ENCODE measurements at regions not wholly inside any gene's neighbourhood (a gene's known extent, or its start where the extent isn't known, plus 50 kb on each side); places are given as distances from the start of the nearest gene placed in this dataset.
A peak's percentile ranks its signal among the peaks of the same experiment; 100 is the strongest.

DNA sequence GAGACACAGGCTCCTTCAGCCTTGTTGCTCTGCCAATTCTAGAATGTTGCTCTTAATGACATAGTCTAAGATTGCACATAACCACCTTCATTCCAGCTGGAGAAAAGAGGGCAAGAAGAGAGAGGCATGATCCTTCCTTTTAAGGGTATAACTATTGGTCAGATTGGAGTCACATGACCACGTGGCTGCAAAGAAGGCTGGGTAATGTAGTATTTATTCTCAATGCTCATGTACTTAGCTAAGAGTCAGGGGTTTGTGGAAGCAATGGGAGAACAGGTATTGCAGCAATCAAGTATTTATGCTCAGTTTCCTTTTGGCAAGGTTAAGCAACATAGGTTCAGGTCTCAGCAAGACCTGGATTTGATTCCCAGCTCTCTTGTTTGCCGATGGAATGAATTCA, 298.8 kb upstream of the TBX3 start:
- TF ChIP-seq POLR2A (IDR thresholded peaks at IDR 0.05; ENCODE audit: low read depth, low read length): no peak
- no peak for FAIRE-seq
- no peak for DNase-seq (ENCODE audit: insufficient read length, low spot score)

DNA sequence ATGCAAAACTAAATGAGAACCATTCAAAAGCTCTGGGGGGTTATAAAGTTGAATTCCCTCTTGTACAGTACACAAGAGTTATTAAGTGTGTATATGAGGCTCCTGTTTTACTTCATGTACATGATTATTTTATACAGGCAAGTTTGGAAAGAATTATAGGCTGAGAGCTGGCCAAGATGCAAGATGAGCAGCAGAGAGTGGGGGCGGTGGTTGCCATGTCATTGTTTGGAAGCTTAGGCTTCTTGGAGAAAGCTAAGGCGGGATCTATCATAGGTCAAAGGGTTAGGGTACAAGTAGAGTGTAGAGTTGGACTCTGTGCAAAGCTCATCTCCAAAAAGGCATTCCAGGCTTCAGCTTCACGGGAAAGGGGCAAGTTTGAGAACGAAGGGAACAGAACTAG, 297.1 kb upstream of the TBX3 start:
- FAIRE-seq (no peak), DNase-seq (ENCODE audit: insufficient read length, low spot score) (no peak)
- no peak for TF ChIP-seq POLR2A (IDR thresholded peaks at IDR 0.05; ENCODE audit: low read depth, low read length)

DNA sequence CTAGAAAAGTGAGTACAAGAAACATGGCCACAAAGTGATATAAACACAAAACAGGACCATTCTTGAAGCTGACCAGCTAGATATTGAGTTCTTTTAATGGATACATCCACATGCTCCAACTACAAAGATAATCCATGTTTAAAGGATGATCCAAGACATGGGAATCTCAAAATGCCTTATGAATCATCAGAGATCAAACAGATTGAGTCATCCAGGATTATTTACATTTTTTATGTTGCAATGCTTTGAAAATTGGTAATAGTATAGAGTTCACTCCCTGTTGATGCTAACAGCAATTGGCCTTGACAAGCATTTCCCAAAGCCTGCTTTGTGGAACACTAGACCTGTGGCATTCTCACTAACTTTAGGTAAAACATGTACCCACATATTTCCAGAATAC, 293.0 kb upstream of the TBX3 start:
- FAIRE-seq (peak; percentile 36), DNase-seq (ENCODE audit: insufficient read length, low spot score) (no peak)
- TF ChIP-seq POLR2A (IDR thresholded peaks at IDR 0.05; ENCODE audit: low read depth, low read length): no peak

DNA sequence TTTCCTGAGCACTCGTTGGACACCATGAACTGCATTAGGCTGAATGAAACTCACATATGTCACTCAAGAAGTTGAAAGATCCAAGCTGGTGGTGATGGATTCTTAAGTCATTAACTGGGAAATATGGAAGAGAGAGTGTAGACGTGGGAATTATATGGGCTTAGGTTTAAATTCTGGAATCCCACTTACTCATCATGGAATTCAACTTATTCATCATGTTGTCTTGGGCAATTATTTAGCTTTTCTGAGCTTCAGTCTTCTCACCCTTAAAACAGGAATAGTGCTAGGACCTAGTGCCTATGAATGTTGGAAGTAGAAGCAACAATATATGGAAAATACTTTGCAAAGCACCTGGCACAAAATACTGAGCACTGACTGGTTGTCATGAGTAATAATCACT, 292.4 kb upstream of the TBX3 start:
- no peak for TF ChIP-seq POLR2A (IDR thresholded peaks at IDR 0.05; ENCODE audit: low read depth, low read length)
- DNase-seq (ENCODE audit: insufficient read length, low spot score) (no peak), FAIRE-seq (no peak)

DNA sequence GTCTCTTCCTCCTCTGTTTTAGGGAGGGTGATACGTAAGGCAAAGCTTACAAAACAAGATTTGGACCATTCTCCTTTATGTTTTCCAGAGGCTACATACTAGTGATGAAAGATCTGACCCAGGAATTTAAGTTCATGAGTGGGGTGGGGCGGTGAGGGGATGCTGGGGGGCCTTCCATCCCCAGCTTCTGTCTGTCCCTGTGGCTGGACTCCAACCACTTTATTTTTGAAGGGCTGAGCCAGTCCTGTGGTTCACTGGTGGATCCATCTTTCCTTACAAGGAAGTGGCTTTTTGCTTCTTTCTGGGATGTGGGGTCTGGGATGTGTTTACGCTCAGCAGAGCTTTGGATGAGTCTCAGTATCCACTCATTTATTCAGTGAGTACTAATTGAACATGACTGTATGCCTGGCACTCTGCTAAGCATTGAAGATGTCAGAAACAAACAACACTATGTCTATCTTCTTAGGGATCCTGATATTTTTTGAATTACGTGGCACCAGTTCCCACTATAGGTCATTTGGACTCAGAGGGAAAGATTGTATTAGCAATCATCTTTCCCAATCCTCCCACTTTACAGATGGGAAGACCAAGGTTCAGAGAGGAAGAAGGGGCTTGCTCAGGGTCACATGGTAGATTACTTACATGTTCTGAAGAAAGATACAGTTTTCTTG, 291.8 kb upstream of the TBX3 start:
- FAIRE-seq: no peak
- no peak for TF ChIP-seq POLR2A (IDR thresholded peaks at IDR 0.05; ENCODE audit: low read depth, low read length)

DNA sequence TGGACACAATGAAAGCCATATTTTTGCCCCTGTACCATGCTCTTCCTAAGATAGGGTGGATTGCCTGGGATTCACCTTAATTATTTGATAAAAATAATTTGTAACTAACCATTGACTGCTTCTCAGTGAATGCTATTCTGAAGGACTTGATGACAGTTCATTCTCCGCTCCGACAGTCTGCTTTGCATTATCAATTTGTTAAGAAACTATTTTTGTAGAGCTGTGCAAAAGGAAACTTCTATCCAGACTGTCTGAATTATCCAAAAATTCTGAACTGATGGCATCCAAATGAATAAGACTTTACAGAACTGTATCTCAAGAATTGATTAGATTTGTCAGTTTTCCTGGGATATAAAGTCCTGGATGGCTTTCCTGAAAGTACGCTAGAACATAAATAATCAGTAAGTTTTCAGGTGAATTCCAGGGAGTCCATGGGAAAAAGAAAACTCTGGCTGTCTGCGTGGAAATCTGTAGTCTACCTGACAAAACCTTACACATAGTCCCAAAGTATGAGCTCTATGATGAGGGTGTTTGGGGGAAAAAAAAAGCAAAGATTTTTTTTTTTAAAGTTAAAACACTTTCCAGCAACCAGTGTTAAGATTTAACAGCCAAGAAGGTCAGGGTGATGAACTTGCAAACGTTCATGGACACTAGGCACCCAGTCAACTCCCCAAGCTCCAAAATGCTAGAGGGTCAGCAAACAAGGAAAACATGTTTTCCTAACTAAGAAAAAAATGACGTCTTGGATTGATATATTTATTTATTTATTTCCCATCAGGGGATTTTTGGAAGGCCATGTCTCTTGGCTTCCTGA, 291.1 kb upstream of the TBX3 start:
- no peak for TF ChIP-seq POLR2A (IDR thresholded peaks at IDR 0.05; ENCODE audit: low read depth, low read length)
- no peak for FAIRE-seq
- DNase-seq (ENCODE audit: insufficient read length, low spot score): no peak

More for the DNA sequence above, 291.8 kb upstream of the TBX3 start:
- no peak for DNase-seq (ENCODE audit: insufficient read length, low spot score)

DNA sequence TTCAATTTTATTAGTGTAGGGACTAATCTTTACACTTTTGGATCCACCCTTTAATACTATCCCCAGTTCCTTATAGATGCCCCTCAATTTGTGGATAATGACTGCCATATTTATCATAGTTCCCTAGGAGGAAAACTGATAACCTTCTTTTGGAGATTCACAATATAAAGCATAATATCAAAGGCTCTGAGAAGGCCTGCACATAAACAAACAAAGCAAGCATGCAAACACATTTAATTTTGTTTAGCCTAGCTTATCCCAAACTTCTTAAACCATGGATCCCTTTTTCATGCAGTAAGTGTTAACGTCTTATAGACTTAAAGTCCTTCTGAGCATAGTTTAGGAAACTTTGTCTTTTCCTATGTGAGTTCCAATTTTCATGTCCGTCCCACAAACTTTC, 290.4 kb upstream of the TBX3 start:
- DNase-seq (ENCODE audit: insufficient read length, low spot score): no peak
- no peak for FAIRE-seq
- no peak for TF ChIP-seq POLR2A (IDR thresholded peaks at IDR 0.05; ENCODE audit: low read depth, low read length)

DNA sequence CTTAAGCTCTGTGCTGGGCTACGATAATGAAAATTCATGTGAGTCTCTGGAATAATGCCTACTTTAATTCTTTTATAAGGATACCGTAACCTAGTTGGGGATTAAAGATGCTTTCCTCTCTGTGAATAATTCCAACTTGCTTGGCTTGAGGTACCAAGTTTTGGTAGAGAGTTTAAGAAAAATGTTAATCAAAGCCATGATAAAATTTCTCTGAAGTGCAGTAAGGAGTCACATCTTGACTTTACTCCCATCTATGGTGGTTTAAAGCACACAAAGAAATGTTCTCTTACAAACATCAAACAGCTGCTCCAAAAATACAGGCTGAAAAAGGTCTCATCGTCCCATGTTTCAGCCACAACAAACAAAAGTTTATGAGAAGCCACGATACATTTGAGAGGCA, 284.8 kb upstream of the TBX3 start:
- no peak for DNase-seq (ENCODE audit: insufficient read length, low spot score)
- FAIRE-seq: no peak
- no peak for TF ChIP-seq POLR2A (IDR thresholded peaks at IDR 0.05; ENCODE audit: low read depth, low read length)

DNA sequence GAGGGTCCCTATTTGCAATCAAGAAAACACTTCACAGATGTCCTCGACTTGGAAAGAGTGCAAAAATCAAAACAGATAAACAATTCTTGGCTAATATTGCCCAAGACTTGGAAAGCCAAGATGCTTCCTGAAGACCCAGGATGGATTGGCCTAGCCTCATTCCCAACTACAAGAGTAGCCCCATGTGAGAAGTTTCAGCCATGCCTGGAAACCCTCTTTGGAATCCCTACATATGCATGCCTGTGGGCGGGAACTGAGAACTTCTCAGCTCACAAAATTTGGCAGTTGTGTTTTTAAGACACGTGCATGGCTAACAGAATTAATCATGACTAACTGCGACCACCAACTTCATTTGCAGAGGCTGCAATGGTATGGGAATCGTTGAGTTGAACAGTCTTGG, 283.2 kb upstream of the TBX3 start:
- FAIRE-seq: no peak

DNA sequence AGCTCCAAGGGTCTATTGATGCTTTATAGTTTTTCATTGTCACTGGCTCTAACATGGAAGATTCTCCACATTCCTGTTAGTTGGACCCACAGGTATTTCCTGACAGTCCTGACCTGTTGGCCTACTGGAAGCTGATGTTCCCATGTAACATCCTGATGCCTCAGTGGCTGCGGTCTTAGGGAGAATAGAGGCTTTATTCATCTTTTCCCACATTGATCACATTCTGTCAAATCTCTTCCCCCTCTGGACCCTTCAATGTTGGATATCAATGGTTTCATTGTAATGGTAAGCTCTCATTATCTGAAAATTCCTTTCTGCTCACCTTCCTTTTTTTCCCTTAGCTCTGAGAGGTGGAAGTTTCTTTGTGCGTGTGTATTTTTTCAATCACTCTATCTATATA, 280.9 kb upstream of the TBX3 start:
- FAIRE-seq (no peak), DNase-seq (ENCODE audit: insufficient read length, low spot score) (no peak)
- no peak for TF ChIP-seq POLR2A (IDR thresholded peaks at IDR 0.05; ENCODE audit: low read depth, low read length)

More for the DNA sequence above, 283.2 kb upstream of the TBX3 start:
- no peak for DNase-seq (ENCODE audit: insufficient read length, low spot score)
- no peak for TF ChIP-seq POLR2A (IDR thresholded peaks at IDR 0.05; ENCODE audit: low read depth, low read length)

DNA sequence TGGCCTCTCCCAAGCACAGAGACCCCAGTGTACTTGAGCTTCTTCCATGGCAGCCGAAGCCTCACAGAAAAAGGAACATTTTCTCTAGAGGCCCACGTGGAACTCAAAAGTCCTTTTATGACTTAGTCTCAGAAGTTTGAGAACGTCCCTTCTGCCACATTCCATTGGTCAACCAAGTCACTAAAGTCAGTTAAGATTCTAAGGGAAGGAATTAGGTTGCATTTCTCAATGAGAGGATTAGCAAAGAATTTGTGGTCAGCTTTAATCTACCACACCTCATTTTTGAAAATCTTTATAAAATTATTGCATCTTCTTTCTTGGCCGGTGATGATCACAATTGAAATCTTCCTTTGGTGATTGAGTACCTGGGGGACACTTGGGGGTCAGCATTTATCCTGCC, 279.9 kb upstream of the TBX3 start:
- no peak for TF ChIP-seq POLR2A (IDR thresholded peaks at IDR 0.05; ENCODE audit: low read depth, low read length)
- no peak for FAIRE-seq
- no peak for DNase-seq (ENCODE audit: insufficient read length, low spot score)

DNA sequence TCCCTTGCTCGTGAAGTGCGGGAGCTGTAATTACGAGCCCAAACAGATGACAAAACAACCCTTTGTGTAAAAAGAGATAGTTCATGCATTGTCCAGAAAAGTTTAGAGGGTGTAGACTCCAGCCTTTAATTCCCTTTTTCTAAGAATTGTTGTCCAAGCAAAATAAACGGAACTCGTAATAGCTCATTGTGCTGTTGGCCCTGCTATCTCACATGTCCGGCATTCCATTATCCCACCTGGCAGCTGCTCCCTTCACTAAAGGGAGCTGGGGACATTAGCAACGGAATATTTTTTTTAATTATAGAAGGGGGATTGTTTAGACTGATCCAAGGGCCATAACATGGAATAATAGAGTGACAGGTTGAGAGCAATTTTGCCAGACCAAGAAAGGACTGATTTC, 277.5 kb upstream of the TBX3 start:
- no peak for TF ChIP-seq POLR2A (IDR thresholded peaks at IDR 0.05; ENCODE audit: low read depth, low read length)
- FAIRE-seq (no peak), DNase-seq (ENCODE audit: insufficient read length, low spot score) (no peak)

DNA sequence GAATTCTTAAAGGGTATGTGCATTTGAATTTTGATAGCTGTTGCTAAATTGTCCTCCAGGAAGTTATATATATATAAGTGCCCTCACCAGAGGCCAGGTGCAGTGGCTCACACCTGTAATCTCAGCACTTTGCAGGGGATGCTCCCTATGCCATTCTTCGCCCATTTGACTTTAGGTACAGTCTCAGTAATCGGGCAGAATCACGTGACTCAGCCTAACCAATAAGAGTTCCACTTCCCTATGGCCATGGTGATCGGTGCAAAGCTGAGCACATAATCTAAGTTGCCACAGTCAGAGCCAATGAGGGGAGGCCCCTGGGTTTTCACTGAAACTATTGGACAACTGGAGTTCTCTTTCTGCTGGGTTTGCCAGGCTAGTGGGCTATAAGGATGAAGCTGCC, 274.6 kb upstream of the TBX3 start:
- DNase-seq (ENCODE audit: insufficient read length, low spot score): no peak
- FAIRE-seq: no peak
- no peak for TF ChIP-seq POLR2A (IDR thresholded peaks at IDR 0.05; ENCODE audit: low read depth, low read length)

DNA sequence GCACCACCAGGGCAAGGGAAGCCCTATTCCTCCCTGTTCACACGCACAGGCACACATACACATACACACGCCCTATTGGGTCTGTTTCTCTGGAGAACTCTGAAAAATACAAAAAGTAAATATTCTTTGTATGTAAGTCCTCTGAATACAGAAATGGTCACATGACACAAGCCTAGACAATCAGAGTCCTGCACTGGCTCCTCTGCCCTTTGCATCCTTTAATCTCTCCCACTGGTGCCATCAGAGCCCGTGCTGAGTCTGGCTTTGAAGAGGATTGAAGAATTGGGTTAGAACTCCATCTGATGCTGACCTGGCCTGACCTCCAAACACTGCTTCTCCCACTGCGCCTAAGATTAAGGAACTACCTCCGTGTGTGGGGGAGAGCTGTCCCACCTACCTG, 273.2 kb upstream of the TBX3 start:
- DNase-seq (ENCODE audit: insufficient read length, low spot score) (no peak), FAIRE-seq (no peak)
- no peak for TF ChIP-seq POLR2A (IDR thresholded peaks at IDR 0.05; ENCODE audit: low read depth, low read length)

DNA sequence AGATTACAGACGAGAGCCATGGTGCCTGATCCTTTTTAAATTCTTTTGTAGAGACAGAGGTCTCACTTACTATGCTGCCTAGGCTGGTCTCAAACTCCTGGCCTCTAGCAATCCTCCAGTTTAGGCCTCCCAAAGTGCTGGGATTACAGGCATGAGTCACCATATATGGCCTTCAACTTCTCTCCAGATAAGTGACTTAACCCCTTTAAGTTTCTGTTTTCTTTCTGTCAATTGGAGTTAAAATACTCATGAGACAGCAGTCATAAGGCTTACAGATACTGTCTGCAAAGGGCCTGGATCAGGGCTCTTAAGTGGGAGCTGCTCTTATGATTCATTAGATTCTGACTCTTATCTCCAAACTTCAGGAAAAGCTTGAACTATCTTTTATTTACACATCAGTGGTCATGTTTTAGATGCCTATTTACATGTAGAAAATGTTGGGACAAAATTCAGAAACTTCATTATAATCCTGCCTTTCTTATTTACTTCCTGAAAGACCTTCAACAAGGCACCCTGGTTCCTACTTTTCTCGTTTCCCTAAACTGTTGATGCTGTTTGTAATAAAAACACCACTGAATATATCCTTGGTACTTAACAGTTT, 271.5 kb upstream of the TBX3 start:
- FAIRE-seq (peak; percentile 27), DNase-seq (ENCODE audit: insufficient read length, low spot score) (no peak)
- TF ChIP-seq POLR2A (IDR thresholded peaks at IDR 0.05; ENCODE audit: low read depth, low read length): no peak

Measured in H54 (cell line).